ENCODE measurements at regions not wholly inside any gene's neighbourhood (a gene's known extent, or its start where the extent isn't known, plus 50 kb on each side); places are given as distances from the start of the nearest gene placed in this dataset.
"Not testable (repeated sequence)": the region's sequence is repeated elsewhere in the genome, so short reads cannot be mapped to it uniquely, and the experiment has no call there.

DNA sequence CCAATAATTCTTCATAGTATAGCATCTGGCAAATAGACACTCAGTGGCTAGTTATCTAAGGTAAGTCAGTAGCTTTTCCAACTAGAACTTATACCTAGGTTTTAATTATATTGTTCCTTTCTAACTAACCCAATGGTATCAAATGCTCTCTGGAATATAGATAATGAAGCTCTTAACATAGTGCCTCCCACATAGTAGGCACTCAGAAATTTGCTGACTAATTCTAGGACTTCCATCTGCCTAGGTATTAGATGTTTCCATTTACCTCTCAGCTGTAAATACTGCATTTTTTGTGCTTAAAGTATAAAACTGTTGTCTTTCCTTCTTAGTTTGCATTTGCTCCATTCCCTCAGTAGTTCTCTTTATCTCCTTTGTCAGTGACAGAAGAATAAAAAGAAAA is 214.3 kb upstream of the SPRY1 start:
- Histone ChIP-seq H3K4me1 (no peaks in the 10 kb centered on the region), H3K4me3 (no peak overlapping the region), H3K27ac (no peak overlapping the region), H3K27me3 (no peaks in the 10 kb centered on the region), H3K36me3 (no peaks in the 10 kb centered on the region), H3K9me3 (no peaks in the 10 kb centered on the region)
- DNase-seq (no peak), ATAC-seq (no peak)
- TF ChIP-seq, protein P1, sequence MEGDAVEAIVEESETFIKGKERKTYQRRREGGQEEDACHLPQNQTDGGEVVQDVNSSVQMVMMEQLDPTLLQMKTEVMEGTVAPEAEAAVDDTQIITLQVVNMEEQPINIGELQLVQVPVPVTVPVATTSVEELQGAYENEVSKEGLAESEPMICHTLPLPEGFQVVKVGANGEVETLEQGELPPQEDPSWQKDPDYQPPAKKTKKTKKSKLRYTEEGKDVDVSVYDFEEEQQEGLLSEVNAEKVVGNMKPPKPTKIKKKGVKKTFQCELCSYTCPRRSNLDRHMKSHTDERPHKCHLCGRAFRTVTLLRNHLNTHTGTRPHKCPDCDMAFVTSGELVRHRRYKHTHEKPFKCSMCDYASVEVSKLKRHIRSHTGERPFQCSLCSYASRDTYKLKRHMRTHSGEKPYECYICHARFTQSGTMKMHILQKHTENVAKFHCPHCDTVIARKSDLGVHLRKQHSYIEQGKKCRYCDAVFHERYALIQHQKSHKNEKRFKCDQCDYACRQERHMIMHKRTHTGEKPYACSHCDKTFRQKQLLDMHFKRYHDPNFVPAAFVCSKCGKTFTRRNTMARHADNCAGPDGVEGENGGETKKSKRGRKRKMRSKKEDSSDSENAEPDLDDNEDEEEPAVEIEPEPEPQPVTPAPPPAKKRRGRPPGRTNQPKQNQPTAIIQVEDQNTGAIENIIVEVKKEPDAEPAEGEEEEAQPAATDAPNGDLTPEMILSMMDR (IDR thresholded peaks at IDR 0.05): no peak
- intact Hi-C loops (cut with DNase I): no loop called here

DNA sequence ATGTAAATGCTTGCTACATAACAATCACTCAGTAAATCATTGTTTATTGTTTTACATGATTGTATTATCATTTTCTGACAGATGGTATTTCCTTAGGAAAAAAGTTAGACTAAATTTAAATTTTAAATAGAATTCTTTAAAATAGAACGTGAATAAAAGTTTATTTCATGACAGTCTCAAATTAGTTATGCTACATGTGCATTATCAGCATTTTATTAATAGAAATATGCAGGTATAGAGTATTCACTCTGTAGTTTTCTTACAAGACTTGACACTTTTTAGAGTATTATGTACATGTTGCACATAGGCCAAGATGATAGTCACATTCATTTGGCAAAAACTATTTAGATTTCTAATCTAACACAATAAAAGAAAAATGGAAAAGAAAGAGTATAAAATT is 213.3 kb upstream of the SPRY1 start:
- H3K27ac ChIP-seq: no peak overlapping the region
- intact Hi-C loops (cut with DNase I): no loop called here
- DNase-seq (no peak), ATAC-seq (no peak)
- H3K4me1 ChIP-seq: no peaks in the 10 kb centered on the region
- H3K36me3 ChIP-seq: no peaks in the 10 kb centered on the region
- H3K4me3 ChIP-seq: no peak overlapping the region
- no peaks in the 10 kb centered on the region for H3K9me3 ChIP-seq
- H3K27me3 ChIP-seq: no peaks in the 10 kb centered on the region
- TF ChIP-seq, protein P1 (IDR thresholded peaks at IDR 0.05): no peak

DNA sequence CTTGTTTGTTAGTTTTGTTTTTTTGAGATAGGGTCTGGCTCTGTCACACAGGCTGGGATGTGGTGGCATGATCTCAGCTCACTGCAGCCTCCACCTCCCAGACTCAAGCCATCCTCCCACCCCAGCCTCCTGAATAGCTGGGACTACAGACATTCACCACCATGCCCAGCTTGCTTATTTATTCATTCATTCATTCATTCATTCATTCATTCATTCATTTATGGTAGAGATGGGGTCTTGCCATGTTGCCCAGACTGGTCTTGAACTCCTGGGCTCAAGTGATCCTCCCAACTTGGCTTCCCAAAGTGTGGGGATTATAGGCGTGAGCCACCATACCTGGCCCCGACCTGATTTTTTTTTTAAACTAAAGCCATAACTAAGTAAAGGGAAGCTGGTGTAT is 212.8 kb upstream of the SPRY1 start:
- H3K27ac ChIP-seq; intact Hi-C loops (cut with DNase I); ATAC-seq; DNase-seq; H3K9me3 ChIP-seq; H3K4me3 ChIP-seq; H3K36me3 ChIP-seq; H3K27me3 ChIP-seq; H3K4me1 ChIP-seq: not testable (repeated sequence)

DNA sequence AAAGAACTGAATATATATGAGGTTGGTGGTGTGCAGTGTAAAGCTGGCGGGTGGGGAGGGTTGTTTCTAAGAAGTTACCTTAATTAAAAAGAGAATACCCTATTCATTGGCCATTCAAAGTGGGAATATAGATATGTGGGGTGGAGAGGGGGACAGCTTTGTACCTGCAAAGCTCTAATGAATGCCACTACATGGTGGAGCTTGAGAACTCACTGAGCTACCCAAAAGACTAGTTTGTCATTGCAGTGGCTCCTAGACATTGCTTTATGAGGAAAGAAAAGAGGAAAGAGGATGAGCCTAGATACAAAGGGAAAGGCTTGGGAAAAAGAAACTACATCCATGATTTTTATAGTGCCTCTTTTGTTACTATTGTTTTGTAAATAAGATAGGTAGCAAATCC is 209.9 kb upstream of the SPRY1 start:
- Histone ChIP-seq H3K4me1 (no peaks in the 10 kb centered on the region), H3K36me3 (no peaks in the 10 kb centered on the region), H3K27ac (no peak overlapping the region), H3K4me3 (no peak overlapping the region), H3K9me3 (no peaks in the 10 kb centered on the region), H3K27me3 (no peaks in the 10 kb centered on the region)
- ATAC-seq (no peak), DNase-seq (no peak)
- intact Hi-C loops (cut with DNase I): no loop called here
- TF ChIP-seq, protein P1 (IDR thresholded peaks at IDR 0.05): no peak

DNA sequence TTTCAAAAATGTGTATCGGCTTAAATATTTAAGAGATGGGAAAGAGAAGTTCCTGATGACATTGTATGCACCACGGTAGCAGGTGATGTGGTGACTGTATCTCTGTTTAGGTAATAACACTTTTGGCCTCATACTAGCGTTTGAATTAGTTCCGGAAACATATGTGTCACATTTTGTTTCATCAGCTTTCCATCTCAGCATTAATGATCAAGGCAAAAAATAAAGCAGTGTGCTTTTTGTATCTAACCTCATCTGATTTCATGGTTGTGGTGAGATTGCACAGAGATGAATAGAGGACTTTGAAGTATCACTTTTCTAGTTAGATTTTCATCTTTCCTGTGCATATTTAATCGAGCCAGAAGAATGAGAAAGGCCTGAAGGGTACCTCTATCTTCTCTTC is 206.4 kb upstream of the SPRY1 start:
- ATAC-seq: no peak
- Histone ChIP-seq H3K4me3 (no peak overlapping the region), H3K27me3 (no peaks in the 10 kb centered on the region), H3K4me1 (no peaks in the 10 kb centered on the region), H3K36me3 (no peaks in the 10 kb centered on the region), H3K27ac (no peak overlapping the region), H3K9me3 (no peaks in the 10 kb centered on the region)
- TF ChIP-seq, protein P1 (IDR thresholded peaks at IDR 0.05): no peak
- intact Hi-C loops (cut with DNase I): no loop called here
- DNase-seq: no peak

DNA sequence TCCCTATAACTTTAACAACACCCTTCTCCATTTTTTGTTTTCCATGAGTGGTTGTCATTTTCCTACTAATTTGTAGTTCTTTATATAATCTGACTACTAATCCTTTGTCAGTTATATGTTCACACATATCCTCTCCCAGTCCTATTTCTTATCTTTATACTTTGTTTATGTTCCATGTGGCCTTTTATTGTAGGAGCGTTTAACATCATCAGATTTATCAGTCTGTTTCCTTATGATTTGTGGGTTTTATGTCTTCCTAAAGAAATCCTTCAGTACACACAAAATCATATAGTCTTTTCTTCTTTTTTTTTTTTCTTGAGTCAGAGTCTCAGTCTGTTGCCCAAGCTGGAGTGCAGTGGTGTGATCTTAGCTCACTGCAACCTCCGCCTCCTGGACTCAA is 204.9 kb upstream of the SPRY1 start:
- H3K4me3 ChIP-seq: no peak overlapping the region
- H3K27ac ChIP-seq: no peak overlapping the region
- ATAC-seq (no peak), DNase-seq (no peak)
- no peaks in the 10 kb centered on the region for H3K4me1 ChIP-seq
- no peaks in the 10 kb centered on the region for H3K9me3 ChIP-seq
- intact Hi-C loops (cut with DNase I): no loop called here
- H3K27me3 ChIP-seq: no peaks in the 10 kb centered on the region
- TF ChIP-seq, protein P1 (IDR thresholded peaks at IDR 0.05): no peak
- H3K36me3 ChIP-seq: no peaks in the 10 kb centered on the region
